GM21723 (cell line): ENCODE measurements at regions not wholly inside any gene's neighbourhood (a gene's known extent, or its start where the extent isn't known, plus 50 kb on each side); places are given as distances from the start of the nearest gene placed in this dataset.

Experiments
- ATAC-seq: cut with Tn5 transposase; IDR thresholded peaks from one replicate; pipeline ENCODE4 v1.9.1; 2021; ENCODE audit warnings: mild to moderate bottlenecking, moderate library complexity; ENCODE audit not compliant: unreplicated experiment

DNA sequence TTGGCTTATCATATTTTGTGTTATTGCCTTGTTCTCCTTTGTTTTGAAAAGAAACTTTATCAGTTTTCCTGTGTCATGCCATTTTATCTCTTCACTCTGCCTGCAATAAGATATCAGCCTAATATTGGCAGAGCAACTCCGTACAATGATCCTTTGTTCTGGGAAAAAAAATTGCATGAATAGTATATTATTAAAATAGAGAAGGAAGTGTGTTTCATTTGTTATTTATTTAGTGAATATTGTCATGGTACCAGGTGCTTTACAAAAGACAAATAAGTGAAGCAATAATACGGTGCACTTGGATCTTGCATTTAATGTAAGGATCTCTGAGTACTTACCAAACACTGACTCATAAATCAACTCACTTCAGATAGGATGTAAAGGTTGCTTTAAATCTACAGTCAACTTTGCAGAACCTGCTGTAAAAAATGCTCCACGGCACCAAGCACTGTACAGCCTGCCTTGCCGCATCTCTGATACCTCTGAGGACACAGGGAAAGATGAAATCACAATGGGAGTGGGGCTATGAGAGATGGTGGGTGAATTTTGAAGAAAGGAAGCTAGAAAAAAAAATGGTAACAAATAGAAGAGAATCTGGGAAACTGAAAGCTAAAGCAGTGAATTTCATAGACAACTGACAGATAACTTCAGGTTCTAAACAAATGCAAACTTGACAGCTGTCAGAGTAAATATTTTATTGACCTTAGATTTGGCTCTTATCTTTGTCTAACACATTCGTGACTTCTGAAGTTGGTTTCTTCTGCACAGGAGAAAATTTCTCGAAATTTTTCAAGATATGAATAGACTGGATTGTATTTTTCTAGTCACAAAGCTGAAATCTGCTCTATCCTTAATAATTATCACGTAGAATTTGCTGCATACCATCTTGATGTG lies 232.1 kb downstream of the ENC1 start:
- ATAC-seq: no peak

DNA sequence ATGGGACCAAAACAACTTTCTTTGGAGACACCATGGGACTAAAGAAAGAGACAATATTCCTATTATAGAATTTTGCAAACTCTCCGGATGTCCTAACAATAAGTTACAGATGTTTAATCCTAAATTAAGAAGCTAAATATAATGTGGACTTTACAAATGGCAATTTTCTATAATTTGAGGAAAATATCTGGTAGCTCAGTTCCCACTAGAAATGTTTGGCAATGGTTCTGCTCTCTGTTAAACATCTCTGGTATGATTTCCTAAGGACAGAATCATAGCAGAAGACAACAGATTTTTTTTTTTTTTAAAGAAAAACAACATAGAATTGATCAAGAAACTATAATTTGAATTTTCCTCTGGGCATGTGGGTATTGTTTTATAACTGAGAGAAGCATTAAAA lies 232.8 kb downstream of the ENC1 start:
- ATAC-seq: no peak

DNA sequence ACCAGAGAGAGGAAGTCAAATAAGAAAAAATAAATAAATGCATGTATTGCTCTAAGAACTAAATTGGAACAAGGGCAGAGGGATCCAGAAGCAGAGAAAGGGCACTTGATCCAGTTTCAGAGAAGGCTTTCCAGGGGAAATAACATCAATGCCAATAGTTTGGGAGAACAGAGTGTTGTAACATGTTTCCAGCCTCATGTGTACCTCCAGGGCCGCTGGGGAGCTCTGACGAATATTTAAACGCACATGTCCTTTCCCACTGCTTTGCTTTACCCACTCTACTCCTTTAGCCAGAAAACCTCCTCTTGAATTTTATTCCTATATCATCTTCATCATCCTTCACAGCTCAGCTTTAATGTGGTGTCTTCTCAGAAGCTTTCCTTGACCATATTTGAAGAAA lies 233.7 kb downstream of the ENC1 start:
- no peak for ATAC-seq

DNA sequence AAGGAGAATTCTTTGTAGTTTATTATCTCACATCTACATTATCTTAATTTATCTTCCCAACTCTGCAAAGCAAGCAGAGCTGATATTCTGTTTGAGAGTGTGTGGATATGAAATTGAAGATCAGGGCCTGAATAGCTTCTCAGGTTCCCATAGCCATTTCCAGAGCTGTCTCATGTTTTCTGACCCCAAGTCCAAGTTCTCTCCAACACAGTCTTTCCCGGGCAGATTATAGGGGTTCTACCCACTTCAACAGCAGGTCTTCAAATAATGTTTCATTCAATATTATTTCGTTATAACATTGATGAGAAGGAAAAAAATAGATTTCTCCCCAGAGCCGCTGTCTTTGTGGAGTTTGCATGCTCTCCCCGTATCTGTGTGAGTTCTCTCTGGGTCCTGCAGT lies 234.9 kb downstream of the ENC1 start:
- ATAC-seq: no peak

DNA sequence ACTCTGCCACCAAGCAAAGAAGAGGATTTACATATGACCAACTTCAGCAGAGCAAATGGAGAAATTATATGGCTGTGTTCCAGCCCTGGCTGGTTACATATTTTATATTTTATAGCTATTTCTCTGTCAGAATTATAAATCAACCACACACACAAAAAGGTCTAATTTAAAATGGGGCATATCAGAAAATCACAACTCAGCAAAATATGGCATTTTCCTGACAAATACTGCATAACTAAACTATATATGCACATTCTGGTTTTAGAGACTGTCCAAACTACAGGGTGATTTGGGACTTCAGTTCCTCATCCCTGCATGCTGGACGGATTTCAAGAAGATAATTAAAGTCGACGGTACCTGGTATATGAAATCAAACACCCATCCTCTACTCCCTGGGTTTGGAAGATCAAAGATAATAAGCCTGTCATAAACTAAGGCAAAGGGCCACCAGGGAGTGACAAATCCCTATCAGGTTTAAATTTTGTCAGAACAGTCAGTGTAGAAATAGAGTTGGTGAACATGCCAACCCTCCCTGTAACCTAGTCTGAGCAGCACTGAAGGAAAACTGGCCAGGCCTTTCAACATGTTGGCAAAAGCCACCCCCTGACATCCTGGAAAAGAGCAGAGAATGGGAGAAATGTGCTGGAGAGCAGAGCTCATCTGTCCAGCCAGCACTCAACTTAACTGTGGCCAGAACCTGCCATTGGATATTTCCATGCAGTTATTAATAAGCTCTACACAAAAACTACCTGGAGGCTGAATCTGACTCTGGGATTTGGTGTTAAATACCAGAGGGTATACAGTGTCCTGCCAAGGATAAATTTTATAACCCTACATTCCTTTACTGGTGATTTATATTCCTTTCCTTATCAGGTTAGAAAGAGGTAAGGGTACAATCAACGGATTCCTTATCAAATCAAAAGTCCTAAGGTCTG lies 235.7 kb downstream of the ENC1 start:
- no peak for ATAC-seq

DNA sequence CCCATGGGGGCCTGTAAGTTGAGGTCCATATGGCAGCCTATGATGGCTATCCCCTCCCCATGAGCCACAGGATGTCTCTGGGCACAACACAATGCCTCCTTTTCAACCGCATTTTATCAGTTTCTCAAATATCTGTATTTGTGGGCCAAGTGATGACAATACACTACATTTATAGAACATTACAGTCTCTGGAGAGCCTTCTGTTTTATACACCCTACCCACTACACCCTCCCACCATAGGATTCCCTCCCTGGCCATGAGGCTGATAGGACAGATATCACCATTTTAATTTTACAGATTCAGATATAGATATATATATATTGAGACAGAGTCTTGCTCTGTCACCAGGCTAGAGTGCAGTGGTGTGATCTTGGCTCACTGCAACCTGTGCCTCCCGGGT lies 236.8 kb downstream of the ENC1 start:
- no peak for ATAC-seq

DNA sequence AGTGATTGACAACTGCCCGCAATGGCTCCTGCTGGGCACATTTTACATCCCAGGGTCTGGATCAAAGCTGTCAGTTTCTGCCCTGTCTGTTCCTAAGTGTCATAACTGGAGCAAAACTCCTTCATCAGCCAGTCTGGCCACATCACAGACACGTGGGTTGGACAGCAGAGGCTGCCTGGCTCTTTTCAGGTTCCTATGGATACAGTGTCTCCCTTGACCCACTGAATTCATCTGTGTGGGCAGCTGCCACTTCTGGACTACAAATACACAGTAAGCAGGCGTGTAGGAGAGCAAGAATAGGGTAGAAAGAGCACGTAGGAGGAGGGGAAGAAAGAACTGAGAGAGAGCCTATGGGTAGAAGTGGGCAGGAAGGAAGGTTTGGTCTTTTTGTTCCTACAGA lies 238.0 kb downstream of the ENC1 start:
- no peak for ATAC-seq

DNA sequence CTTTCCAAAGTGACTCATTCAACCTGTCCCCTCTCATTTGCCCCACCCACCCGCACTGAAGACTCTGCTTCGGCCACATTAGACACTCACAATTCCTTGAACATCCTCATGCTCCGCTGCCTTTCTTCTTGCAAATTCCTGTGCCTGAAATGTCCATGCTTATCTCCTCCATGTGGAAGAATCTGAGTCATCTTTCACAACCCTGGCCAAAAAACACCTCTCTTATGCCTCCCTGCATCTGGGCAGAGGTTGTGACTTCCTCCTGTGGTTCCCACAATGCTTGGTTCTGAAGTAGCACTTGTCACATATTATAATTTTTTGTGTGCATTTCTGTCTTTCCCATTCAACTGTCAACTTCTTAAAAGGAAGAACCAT lies 238.6 kb downstream of the ENC1 start:
- no peak for ATAC-seq

DNA sequence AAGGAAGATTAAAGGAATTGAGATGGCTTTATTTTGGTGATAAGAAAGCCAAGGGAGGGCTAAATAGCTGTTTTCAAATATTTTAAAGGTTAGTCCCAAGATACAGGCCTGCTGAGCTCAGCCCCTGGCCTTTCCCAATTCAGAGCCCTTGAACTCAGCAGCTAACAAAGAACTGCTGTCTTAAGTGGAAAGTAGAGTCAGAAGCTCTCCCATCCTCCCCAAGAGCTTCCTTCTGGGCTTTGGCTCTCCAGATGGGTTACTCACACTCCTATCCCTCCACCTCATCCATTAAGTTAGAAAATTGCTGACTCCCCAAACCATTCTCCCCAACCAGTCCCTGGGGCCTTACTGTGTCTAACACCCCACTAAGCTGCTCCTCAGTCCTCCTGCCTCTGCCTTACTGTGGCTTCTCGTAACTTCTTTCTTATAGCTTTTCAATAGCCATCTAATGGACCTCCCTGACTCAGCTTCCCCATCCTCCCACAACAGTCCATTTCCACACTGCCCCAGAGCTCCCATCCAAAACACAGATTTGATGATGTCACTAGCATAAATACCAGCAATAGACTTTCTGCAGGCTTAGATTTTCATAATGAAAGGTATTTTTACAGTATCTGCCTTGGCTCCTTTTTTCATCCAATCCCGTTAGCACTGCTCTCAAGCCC lies 239.1 kb downstream of the ENC1 start:
- no peak for ATAC-seq

DNA sequence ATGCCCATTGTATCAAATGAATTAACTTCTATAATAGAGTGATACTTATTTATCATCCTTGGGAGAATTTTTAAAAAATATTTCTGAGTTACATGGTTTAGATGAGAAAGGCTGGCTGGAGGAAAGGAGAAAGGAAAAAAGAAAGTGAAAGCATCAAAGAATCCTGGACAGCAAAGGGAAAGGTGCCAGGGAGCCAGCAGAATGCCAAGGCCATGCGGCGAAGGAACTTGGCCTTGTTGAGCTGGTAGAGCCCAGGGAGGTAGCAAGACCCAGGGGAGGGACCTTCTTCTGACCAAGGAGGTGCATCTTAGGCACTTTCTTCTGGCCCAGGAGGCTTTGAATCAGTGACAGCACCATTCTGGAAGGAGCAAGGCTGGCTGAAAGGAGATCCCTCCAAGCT lies 240.5 kb downstream of the ENC1 start:
- ATAC-seq: no peak

DNA sequence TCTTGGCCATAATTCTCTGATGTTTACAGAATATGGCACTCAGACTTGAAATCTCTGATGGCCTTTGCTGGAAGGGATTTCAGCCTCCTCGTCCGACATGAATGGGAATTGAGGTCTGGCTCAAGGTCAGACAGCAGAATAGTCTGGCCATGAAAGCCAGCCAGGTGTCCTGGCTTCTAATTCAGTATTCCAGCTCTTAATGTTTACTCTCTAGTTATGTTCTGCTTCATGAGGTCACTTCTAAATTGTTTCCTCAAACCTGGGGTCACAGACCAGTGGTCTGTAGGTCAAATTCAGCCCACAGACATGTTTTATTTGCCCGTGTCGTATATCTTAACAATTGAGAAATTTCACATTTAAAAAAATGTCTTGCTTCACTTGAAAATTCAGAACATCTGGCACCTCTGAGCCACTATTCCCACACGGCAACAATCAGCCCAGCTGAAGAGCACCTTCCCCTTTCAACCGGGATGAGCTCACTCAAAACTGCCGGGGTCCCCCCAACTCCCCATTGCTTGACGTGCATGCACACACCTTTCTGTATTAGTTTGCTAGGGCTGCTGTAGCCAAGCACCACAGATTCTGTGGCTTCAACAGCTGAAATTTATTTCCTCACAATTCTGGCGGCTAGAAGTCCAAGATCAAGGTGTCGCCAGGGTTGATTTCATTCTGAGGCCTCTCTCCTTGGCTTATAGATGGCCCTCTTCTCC lies 243.5 kb downstream of the ENC1 start:
- ATAC-seq: no peak

DNA sequence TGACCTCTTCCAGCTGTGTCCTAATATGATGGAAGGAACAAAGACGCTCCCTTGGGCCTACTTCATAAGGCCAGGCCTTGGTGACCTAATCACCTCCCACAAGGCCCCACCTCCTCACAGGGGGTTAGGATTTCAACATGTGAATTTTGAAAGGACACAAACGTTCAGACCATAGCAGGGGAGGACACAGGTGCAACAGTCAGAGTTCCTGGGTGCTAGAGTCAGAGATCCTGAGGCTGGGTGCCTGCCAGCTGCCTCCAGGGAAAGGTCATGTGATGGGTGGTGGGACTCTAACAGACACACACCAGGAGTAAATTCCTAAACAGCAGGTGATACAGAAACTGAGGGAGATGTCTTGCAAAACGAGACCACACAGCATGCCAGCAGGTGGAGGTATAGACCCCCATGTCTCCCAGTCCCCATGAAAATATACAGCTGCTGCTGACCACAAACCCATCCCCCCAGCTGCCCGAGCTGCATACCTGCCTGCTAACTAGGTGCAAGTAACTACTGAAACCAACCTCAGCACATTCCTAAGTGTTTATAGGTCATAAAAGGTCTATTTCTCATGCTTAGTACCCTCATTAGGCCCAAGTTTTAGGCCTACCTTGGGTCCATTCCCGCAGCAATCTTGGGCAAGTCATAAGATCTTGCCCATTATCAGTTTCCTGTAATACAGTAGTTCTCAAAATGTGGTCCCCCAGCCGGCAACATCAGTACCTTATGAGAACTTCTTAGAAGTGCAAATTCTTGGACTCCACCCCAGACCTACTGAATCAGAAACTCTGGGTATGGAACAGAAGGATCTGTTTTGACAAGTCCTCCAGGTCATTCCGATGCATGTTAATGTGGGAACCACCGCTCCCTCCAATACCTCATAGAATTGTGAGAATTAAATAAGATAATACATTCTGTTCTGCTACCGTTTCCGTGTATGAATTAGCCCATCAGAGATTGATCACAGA lies 245.3 kb downstream of the ENC1 start:
- no peak for ATAC-seq

DNA sequence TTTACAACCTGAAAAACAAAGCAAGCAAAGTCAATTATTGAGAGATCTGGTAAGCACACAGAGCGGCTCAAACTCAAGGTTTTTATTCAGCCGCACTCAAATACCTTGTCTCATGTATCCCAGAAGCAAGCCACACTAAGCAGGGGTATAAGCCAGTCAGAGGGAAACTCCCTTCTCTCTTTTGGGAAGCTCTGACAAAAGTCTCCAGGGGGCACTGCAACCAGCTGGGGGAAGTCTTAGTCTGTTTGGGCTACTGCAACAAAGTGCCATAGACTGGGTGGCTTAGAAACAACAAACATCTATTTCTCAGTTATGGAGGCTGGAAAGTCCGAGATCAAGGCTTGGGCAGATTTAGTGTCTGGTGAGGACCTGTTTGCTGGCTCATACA lies 246.0 kb downstream of the ENC1 start:
- ATAC-seq: no peak

DNA sequence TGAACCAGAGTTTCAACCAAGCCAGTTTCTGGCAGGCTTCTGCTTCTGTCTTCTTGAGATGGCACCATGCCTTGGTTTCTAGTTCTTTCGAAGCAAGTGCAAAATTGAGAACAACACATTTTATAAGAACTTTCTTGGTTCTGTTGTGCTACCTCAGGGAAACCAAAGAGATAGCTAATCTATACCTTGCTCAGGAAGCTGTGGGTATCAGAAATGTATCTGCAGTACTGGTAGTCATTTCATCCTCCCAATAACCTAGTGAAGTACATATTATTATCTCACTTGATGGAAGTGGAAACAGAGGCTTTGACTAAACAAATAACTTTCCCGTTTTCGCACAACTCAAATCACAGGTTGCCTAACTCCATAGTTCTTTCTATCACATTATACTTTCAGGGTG lies 246.6 kb downstream of the ENC1 start:
- ATAC-seq: no peak

DNA sequence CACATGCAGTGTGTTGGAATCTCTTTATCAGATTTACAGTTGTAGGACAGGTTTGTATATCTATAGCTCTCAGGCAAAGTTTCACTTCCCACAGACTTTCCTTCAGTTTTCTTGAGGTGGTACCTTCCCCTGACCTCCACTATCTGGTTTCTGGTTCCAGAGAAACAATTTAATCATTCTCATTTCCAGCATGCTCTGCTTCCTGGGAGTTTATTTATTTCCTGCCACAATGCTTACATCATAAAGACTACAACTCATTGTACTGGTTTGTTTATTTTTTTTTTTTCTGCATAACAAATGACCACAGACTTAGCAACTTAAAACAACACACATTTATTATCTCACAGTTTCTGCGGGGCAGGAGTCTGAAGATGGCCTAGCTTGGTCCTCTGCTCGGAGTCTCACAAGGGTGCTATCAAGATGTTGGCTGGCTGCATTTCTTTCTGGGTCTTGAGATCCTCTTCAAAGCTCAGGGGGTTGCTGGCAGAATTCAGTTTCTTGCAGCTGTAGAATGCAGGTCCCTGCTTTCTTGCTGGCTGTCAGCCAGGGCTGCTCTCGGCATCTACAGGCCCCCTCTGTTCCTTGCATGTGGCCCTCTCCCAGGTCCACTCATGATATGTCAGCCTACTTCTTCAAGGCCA lies 247.7 kb downstream of the ENC1 start:
- ATAC-seq: no peak

DNA sequence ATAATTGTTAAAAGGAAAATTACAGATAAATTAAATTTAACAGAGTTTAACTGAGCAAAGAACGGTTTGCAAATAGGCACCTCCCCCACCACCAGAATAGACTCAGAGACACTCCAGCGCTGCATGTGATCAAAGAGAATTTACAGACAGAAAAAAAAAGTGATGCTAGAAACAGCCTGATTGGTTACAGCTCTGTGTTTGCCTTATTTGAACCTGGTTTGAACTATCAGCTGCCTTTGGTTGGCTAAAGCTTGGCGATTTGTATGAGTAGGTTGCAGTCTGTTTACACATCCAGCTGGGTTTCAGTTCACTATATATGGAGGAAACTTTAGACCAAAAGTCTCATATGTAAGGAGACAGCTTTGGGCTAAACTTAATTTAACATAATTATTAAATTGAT lies 249.1 kb downstream of the ENC1 start:
- no peak for ATAC-seq

DNA sequence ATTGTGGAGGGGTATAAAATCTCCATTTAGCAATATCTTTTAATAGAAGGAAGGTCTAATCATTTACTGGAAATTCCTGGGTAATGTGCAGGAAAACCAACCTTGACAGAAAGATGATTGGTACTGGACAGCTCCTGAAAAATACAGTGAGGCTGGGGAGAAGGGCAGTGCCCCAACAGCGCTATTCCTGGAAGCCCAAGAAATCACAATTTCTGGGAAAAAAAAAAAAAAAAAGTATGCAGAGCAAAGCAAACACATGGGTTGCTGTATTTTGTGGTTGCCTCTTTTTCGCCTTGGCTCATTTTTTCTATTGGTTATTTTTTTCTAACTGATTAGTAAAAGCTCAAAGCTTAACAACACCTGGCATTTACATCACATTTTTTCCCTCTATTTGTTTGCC lies 249.7 kb downstream of the ENC1 start:
- ATAC-seq: no peak

DNA sequence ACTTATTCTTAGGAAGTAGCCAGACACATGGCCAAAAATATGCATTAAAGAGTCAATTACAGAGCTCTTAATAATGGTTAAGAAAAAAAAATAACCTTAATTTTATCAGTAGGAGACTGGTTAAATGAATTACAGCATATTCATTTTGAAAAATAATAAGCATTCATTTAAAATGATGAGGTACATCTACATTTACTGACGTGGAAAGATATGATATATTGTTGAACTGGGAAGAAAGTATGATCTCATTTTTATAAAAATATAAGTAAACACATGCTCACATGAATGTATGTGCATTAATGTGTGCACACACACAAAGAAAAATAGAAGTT lies 250.3 kb downstream of the ENC1 start:
- no peak for ATAC-seq

DNA sequence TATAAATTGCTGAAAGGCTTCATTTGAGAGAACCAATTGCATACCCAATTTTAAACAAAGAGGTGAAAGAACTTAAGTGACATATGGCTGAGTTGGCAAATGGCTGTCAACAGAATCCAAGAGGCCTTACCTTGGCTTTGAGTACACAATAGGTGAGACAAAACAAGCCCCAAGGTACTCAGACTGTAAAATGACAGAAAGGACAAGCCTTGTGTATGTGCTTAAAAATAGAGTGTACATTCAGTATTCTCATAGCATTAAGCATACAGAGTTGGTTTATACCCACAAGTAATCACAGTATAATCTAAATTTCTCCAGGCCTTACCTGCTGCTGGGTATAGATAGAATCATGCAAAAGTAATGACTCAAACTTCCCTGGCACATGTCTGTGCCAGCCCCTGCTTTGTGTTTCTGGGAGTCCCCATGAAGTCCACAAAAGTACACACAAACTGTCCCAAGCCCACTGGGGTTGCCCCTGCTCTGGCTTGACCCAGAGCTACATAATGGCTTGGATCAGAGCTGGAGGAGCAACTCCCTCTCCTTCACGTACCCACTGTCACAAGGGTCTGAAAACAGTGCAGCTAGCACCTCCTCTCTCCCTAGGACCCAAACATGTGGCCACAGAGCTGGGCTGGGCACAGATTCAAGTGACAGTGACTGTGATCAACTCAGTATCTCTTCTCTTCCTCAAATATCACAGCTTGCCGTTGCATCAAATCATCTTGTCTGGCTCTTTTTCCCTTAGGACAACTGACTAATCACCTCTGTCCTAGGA lies 250.8 kb downstream of the ENC1 start:
- ATAC-seq: no peak
